Loucy (cell line): ENCODE measurements at regions not wholly inside any gene's neighbourhood (a gene's known extent, or its start where the extent isn't known, plus 50 kb on each side); places are given as distances from the start of the nearest gene placed in this dataset.

Experiments used
- EZH2phosphoT487 ChIP-seq: fragments of 200-600 bp; IDR thresholded peaks from 2 replicates; pipeline ENCODE4 v1.6.1; 2018; ENCODE audit warnings: antibody characterized with exemption, mild to moderate bottlenecking, moderate library complexity, borderline replicate concordance
- TF ChIP-seq, protein P1 (sequence below): fragments of 200-600 bp; sonication (generic); conservative IDR thresholded peaks from 2 replicates; pipeline ENCODE4 v1.5.1; 2014; ENCODE audit warnings: mild to moderate bottlenecking, antibody characterized with exemption, low read length

GRCh38 chr6:132081338-132081737 lies 130.2 kb upstream of the CCN2 start:
- TF ChIP-seq, protein P1, sequence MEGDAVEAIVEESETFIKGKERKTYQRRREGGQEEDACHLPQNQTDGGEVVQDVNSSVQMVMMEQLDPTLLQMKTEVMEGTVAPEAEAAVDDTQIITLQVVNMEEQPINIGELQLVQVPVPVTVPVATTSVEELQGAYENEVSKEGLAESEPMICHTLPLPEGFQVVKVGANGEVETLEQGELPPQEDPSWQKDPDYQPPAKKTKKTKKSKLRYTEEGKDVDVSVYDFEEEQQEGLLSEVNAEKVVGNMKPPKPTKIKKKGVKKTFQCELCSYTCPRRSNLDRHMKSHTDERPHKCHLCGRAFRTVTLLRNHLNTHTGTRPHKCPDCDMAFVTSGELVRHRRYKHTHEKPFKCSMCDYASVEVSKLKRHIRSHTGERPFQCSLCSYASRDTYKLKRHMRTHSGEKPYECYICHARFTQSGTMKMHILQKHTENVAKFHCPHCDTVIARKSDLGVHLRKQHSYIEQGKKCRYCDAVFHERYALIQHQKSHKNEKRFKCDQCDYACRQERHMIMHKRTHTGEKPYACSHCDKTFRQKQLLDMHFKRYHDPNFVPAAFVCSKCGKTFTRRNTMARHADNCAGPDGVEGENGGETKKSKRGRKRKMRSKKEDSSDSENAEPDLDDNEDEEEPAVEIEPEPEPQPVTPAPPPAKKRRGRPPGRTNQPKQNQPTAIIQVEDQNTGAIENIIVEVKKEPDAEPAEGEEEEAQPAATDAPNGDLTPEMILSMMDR = no peak
- no peak for TF ChIP-seq EZH2phosphoT487
